ENCODE measurements at regions not wholly inside any gene's neighbourhood (a gene's known extent, or its start where the extent isn't known, plus 50 kb on each side); places are given as distances from the start of the nearest gene placed in this dataset.

GRCh38 chr12:89954259-89954658 lies 245.6 kb upstream of the ATP2B1 start:
- TF ChIP-seq CTCF (IDR thresholded peaks at IDR 0.05; ENCODE audit: low read depth, low read length) (no peak), EZH2phosphoT487 (IDR thresholded peaks at IDR 0.05; ENCODE audit: low read depth) (no peak)
